Ascending aorta (tissue), 2 donors: ENCODE measurements at regions not wholly inside any gene's neighbourhood (a gene's known extent, or its start where the extent isn't known, plus 50 kb on each side); places are given as distances from the start of the nearest gene placed in this dataset.

Source experiments
- DNase-seq, 2 donors: peaks; one replicate each; pipeline ENCODE4 v3.0.0-alpha.2; 2019; ENCODE audit warnings: low spot score in 2 of 2
- H3K27ac ChIP-seq, 2 donors: fragments of 200-600 bp; sonication (generic); one replicate each; pipeline ENCODE4 v1.5.1; 2016 to 2017; ENCODE audit warnings: mild to moderate bottlenecking in 1 of 2
- H3K27me3 ChIP-seq: fragments of 200-600 bp; sonication (generic); one replicate; pipeline ENCODE4 v1.5.1; 2017
- H3K36me3 ChIP-seq, 2 donors: fragments of 200-600 bp; sonication (generic); one replicate each; pipeline ENCODE4 v1.5.1; 2016
- H3K4me1 ChIP-seq, 2 donors: fragments of 200-600 bp; sonication (generic); one replicate each; pipeline ENCODE4 v1.5.1; 2016 to 2017; ENCODE audit warnings: mild to moderate bottlenecking in 1 of 2
- H3K4me3 ChIP-seq, 2 donors: fragments of 200-600 bp; sonication (generic); one replicate each; pipeline ENCODE4 v1.5.1; 2016 to 2017; ENCODE audit warnings: mild to moderate bottlenecking in 1 of 2
- H3K9me3 ChIP-seq, 2 donors: fragments of 200-600 bp; sonication (generic); one replicate each; pipeline ENCODE4 v1.5.1; 2016
- intact Hi-C: fragments of 100-400 bp; cut with DNase I; formaldehyde crosslinking; loops from one replicate; pipeline ENCODE4 v1.15.1; 2023
- TF ChIP-seq, protein P1 (sequence below), 3 experiments: fragments of 200-600 bp in 2 of 3; fragments of 450-650 bp in 1 of 3; sonication (generic) in 2 of 3; IDR thresholded peaks; one replicate each; pipeline ENCODE4 v1.5.1; 2016 to 2019; ENCODE audit warnings: antibody characterized with exemption in 3 of 3, mild to moderate bottlenecking in 1 of 3, moderate library complexity in 1 of 3

DNA sequence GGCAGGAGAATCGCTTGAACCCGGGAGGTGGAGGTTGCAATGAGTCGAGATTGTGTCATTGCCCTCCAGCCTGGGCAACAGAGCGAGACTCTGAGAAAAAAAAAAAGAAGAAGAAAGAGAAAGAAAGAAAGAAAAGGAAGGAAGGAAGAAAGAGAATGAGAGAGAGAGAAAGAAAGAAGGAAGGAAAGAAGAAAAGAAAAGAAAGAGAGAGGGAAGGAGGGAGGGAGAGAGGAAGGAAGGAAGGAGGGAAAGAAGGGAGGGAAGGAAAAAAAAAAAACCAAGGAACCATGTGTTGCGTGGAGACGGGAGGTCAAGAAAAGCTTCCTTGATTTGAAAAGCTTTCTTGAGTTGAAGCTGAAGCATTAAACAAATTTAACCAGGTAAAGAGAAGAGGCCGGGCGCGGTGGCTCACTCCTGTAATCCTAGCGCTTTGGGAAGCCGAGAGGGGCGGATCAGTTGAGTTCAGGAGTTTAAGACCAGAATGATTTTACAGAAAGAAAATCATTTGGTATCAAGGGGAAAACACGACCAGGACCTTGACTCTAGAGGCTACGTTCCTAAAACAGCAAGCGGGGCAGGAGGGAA lies 90.5 kb upstream of the PRSS16 start:
- Histone ChIP-seq H3K27me3 (no peaks in the 10 kb centered on the region), H3K4me1 (peaks cover 0 to 3% of the 10 kb centered on the region in 2 donors), H3K27ac (peak overlapping the region in 1 of 2 donors; percentile 11), H3K36me3 (no peaks in the 10 kb centered on the region), H3K4me3 (peak overlapping the region; percentile 58 to 69), H3K9me3 (no peaks in the 10 kb centered on the region)
- DNase-seq: no peak
- intact Hi-C loops: no loop called here
- TF ChIP-seq, protein P1, sequence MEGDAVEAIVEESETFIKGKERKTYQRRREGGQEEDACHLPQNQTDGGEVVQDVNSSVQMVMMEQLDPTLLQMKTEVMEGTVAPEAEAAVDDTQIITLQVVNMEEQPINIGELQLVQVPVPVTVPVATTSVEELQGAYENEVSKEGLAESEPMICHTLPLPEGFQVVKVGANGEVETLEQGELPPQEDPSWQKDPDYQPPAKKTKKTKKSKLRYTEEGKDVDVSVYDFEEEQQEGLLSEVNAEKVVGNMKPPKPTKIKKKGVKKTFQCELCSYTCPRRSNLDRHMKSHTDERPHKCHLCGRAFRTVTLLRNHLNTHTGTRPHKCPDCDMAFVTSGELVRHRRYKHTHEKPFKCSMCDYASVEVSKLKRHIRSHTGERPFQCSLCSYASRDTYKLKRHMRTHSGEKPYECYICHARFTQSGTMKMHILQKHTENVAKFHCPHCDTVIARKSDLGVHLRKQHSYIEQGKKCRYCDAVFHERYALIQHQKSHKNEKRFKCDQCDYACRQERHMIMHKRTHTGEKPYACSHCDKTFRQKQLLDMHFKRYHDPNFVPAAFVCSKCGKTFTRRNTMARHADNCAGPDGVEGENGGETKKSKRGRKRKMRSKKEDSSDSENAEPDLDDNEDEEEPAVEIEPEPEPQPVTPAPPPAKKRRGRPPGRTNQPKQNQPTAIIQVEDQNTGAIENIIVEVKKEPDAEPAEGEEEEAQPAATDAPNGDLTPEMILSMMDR (IDR thresholded peaks at IDR 0.05): no peak

DNA sequence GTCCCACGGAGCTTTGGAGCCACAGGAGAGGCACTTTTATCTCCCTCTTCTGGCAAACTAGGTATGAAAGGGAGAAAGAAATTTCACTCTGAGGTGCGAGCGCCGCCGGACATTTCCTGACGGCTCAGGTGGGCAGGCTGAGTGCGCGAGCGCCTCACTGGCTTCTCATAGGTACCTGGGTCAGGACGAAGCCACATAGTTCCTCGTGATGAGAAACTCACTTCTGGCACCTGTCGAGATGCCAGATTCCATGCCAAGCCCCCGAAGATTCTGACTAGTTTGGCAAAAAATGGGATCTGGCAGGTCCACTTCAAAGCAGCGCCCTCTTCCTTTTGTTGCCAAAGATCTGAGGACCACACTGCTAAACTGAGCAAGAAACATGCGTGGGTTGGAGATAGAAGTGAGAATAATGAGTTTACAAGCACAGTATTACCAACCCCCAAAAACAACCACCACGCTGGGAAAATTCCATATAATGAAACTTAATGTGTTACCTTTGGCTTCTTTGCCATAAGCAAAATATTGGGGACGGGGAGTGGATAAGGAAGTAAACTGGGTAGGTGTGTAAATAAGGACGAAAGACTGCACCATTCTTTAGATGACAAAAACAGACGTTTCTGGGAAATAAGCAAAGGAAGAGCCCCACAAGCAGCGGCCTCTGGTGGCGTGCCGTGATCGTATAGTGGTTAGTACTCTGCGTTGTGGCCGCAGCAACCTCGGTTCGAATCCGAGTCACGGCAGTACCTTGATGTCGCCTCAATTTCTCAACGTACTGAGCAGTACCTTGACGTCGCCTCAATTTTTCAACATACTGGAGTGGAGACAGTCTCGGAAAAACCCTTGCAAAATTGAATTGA lies 89.8 kb upstream of the PRSS16 start:
- intact Hi-C loops: loop anchor here (1.0 kb wide), 1 partner anchor 30 kb away; no protein-coding TSS in a partner anchor
- Histone ChIP-seq H3K9me3 (no peaks in the 10 kb centered on the region), H3K27me3 (no peaks in the 10 kb centered on the region), H3K36me3 (no peaks in the 10 kb centered on the region), H3K27ac (peak overlapping the region in 1 of 2 donors; percentile 11), H3K4me3 (peak overlapping the region; percentile 58 to 69), H3K4me1 (peaks cover 0 to 3% of the 10 kb centered on the region in 2 donors)
- DNase-seq: peak in 1 of 2 donors; percentile 83
- TF ChIP-seq, protein P1 (IDR thresholded peaks at IDR 0.05): peak; percentile 32 to 57 (median 46)

DNA sequence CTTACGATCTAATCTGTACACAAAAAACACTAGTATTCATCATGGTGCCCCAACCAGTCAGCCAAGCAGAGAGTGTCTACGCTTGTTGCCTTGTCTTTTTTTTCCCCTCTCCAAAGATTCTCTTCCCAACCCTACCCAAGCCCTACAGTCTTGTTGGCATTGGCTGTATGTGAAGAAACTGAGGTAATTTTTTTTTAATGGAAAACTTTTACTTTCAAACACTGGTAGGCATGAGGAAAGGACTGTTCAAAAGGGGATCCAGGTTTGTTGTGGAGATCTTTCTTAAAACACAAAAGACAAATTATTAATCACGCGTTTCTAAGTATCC lies 89.2 kb upstream of the PRSS16 start:
- no peak for DNase-seq
- peak overlapping the region in 1 of 2 donors; percentile 69 for H3K4me3 ChIP-seq

DNA sequence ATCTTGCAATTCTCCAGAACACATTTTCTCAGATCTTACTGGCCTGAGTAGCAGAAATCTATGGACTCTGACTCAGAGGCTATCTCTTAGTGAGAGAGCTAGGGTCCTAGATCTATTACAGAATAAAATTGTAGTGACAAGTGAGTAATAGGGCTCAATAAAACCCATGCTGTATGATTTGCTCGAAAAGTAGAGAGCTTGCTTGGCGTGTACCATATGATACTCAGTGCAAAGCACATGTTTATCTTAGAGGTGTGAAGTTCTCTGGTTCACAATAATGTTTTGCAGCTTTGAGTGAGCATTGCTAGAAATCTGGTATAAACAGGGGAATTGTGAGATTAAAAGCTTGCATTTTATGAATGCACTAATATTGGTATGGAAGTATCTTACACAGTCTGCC lies 87.8 kb upstream of the PRSS16 start:
- Histone ChIP-seq H3K27ac (no peak overlapping the region), H3K4me1 (peaks cover 0 to 3% of the 10 kb centered on the region in 2 donors), H3K9me3 (no peaks in the 10 kb centered on the region), H3K36me3 (no peaks in the 10 kb centered on the region), H3K27me3 (no peaks in the 10 kb centered on the region), H3K4me3 (no peak overlapping the region)
- DNase-seq: no peak
- TF ChIP-seq, protein P1 (IDR thresholded peaks at IDR 0.05): no peak
- intact Hi-C loops: no loop called here

More for the DNA sequence above, 89.2 kb upstream of the PRSS16 start:
- no peak overlapping the region for H3K27ac ChIP-seq
- H3K9me3 ChIP-seq: no peaks in the 10 kb centered on the region
- peaks cover 0 to 3% of the 10 kb centered on the region in 2 donors for H3K4me1 ChIP-seq
- H3K36me3 ChIP-seq: no peaks in the 10 kb centered on the region
- intact Hi-C loops: loop anchor here (1.0 kb wide), 1 partner anchor 31 kb away; no protein-coding TSS in a partner anchor
- no peaks in the 10 kb centered on the region for H3K27me3 ChIP-seq
- TF ChIP-seq, protein P1 (IDR thresholded peaks at IDR 0.05): no peak

DNA sequence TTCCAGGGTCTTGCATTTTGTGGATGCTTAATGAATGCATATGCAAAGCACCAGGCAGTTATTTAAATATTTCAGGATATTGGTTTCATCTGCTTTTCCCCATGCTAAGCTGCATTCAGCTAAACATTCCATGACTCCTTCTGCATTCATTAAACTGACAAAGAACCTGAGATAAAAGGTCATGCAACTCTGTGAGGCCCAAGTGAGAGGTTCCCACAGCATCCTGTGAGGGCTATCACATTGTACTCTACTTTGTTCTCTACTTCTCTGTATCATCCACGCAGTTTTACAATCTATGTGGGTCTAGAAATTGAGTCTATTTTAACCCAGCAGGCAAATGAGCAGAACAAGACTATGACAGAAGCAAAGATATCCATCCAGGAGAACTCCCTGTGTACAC lies 86.4 kb upstream of the PRSS16 start:
- H3K4me1 ChIP-seq: peaks cover 0 to 3% of the 10 kb centered on the region in 2 donors
- DNase-seq: no peak
- intact Hi-C loops: no loop called here
- H3K9me3 ChIP-seq: no peaks in the 10 kb centered on the region
- no peak overlapping the region for H3K27ac ChIP-seq
- TF ChIP-seq, protein P1 (IDR thresholded peaks at IDR 0.05): no peak
- no peaks in the 10 kb centered on the region for H3K27me3 ChIP-seq
- no peak overlapping the region for H3K4me3 ChIP-seq
- no peaks in the 10 kb centered on the region for H3K36me3 ChIP-seq
